H1 (cell line): ENCODE measurements at regions not wholly inside any gene's neighbourhood (a gene's known extent, or its start where the extent isn't known, plus 50 kb on each side); places are given as distances from the start of the nearest gene placed in this dataset.

ENCODE experiments used
- CTCF ChIA-PET: fragments of 300-600 bp; sonication (Branson Sonifier 250); formaldehyde crosslinking; loops from one replicate; lab custom pipeline; 2021; ENCODE audit not compliant: partially characterized antibody; lab: Charles Lee
- POLR2A ChIA-PET: fragments of 300-600 bp; sonication (Branson Sonifier 250); formaldehyde crosslinking; loops from one replicate; lab custom pipeline; 2021; ENCODE audit warnings: inconsistent platforms; ENCODE audit not compliant: partially characterized antibody; lab: Charles Lee
- DNase-seq, 2 experiments: peaks; one replicate each; pipeline versions ENCODE4 v3.0.0 to v3.0.0-alpha.2; 2010 to 2022; ENCODE audit warnings: low spot score in 2 of 2, low read depth in 1 of 2, mixed read lengths in 1 of 2
- FAIRE-seq: peaks from 2 replicates; lab custom pipeline; 2011; peaks lifted over from hg19 to GRCh38; lab: Jason Lieb, UNC
- H2AFZ ChIP-seq: 2 replicates; pipeline ENCODE4 v1.8.1; 2012; ENCODE audit warnings: low read length, inconsistent platforms
- H2AK5ac ChIP-seq: 2 replicates; pipeline ENCODE4 v1.6.1; 2013; ENCODE audit warnings: low read depth, low read length
- H2BK120ac ChIP-seq: replicated peaks from 2 replicates; pipeline ENCODE3; 2013; ENCODE audit warnings: low read depth, low read length, inconsistent platforms
- H2BK12ac ChIP-seq: 2 replicates; pipeline ENCODE4 v1.6.1; 2013; ENCODE audit warnings: low read depth, low read length
- H2BK15ac ChIP-seq: 2 replicates; pipeline ENCODE4 v1.6.1; 2013; ENCODE audit warnings: low read length
- H2BK20ac ChIP-seq: 2 replicates; pipeline ENCODE4 v1.6.1; 2013; ENCODE audit warnings: low read length
- H2BK5ac ChIP-seq: 2 replicates; pipeline ENCODE4 v1.6.1; 2013; ENCODE audit warnings: low read depth, low read length
- H3K14ac ChIP-seq: 2 replicates; pipeline ENCODE4 v1.6.1; 2013; ENCODE audit warnings: inconsistent platforms; ENCODE audit not compliant: insufficient read length
- H3K18ac ChIP-seq: 2 replicates; pipeline ENCODE4 v1.6.1; 2013; ENCODE audit warnings: low read length; ENCODE audit errors: extremely low read depth
- H3K23ac ChIP-seq: 2 replicates; pipeline ENCODE4 v1.6.1; 2013; ENCODE audit warnings: inconsistent platforms; ENCODE audit not compliant: insufficient read length
- H3K23me2 ChIP-seq: 2 replicates; pipeline ENCODE4 v1.6.1; 2013; ENCODE audit warnings: low read depth, low read length
- H3K27ac ChIP-seq: 2 replicates; pipeline ENCODE4 v1.6.1; 2011; ENCODE audit warnings: low read depth, low read length, inconsistent platforms
- H3K27me3 ChIP-seq, 4 experiments: replicated peaks in 1 of 4; 1 replicate in 1 of 4; 2 replicates in 3 of 4; pipeline versions ENCODE4 v1.6.1 to v1.8.1; 2011 to 2013; ENCODE audit warnings: low read length in 3 of 4, mild to moderate bottlenecking in 3 of 4, inconsistent platforms in 2 of 4, mixed read lengths in 2 of 4, moderate library complexity in 1 of 4; ENCODE audit not compliant: control insufficient read depth in 3 of 4, insufficient read depth in 3 of 4; ENCODE audit errors: extremely low read depth in 1 of 4
- H3K36me3 ChIP-seq, 4 experiments: 2 replicates each; pipeline versions ENCODE4 v1.6.1 to v1.8.1; 2011 to 2013; ENCODE audit warnings: mild to moderate bottlenecking in 4 of 4, low read length in 3 of 4, moderate library complexity in 2 of 4, control low read depth in 1 of 4, inconsistent platforms in 1 of 4; ENCODE audit not compliant: insufficient read depth in 4 of 4, control insufficient read depth in 2 of 4
- H3K4ac ChIP-seq: replicated peaks from 2 replicates; pipeline ENCODE3; 2013; ENCODE audit warnings: low read length, low read depth, mixed read lengths, inconsistent platforms; ENCODE audit not compliant: insufficient read length
- H3K4me1 ChIP-seq, 4 experiments: replicated peaks in 1 of 4; 1 replicate in 1 of 4; 2 replicates in 3 of 4; pipeline versions ENCODE4 v1.6.1 to v1.8.1; 2011 to 2013; ENCODE audit warnings: low read length in 3 of 4, inconsistent platforms in 2 of 4, mixed read lengths in 1 of 4; ENCODE audit not compliant: insufficient read depth in 4 of 4, control insufficient read depth in 3 of 4
- H3K4me2 ChIP-seq, 2 experiments: 2 replicates each; pipeline versions ENCODE4 v1.6.1 to v1.8.1; 2011 to 2013; ENCODE audit warnings: low read depth in 2 of 2, low read length in 2 of 2, control low read depth in 1 of 2, inconsistent platforms in 1 of 2, mild to moderate bottlenecking in 1 of 2; ENCODE audit not compliant: insufficient read depth in 1 of 2
- H3K4me3 ChIP-seq, 4 experiments: fragments of 200-600, 300-600 bp in 1 of 4; sonication (generic), shearing (Covaris generic), sonication (Bioruptor Twin) in 1 of 4; 2 replicates each; pipeline versions ENCODE4 v1.5.1 to v1.8.1; 2011 to 2016; ENCODE audit warnings: low read length in 4 of 4, low read depth in 3 of 4, control low read depth in 2 of 4, inconsistent platforms in 2 of 4, mild to moderate bottlenecking in 2 of 4, mixed read lengths in 1 of 4, moderate library complexity in 1 of 4; ENCODE audit not compliant: insufficient read depth in 2 of 4; ENCODE audit errors: extremely low read depth in 1 of 4
- H3K56ac ChIP-seq: replicated peaks from 2 replicates; pipeline ENCODE3; 2013; ENCODE audit warnings: low read depth, mild to moderate bottlenecking, mixed read lengths, low read length, inconsistent platforms; ENCODE audit not compliant: insufficient read length
- H3K79me1 ChIP-seq: 2 replicates; pipeline ENCODE4 v1.6.1; 2013; ENCODE audit warnings: low read depth, low read length, control low read depth
- H3K79me2 ChIP-seq, 2 experiments: 2 replicates each; pipeline versions ENCODE4 v1.6.1 to v1.8.1; 2012 to 2013; ENCODE audit warnings: low read length in 2 of 2, mild to moderate bottlenecking in 2 of 2, inconsistent platforms in 1 of 2; ENCODE audit not compliant: insufficient read depth in 2 of 2, control insufficient read depth in 1 of 2
- H3K9ac ChIP-seq, 4 experiments: replicated peaks in 1 of 4; 1 replicate in 1 of 4; 2 replicates in 3 of 4; pipeline versions ENCODE4 v1.6.1 to v1.8.1; 2011 to 2013; ENCODE audit warnings: low read depth in 3 of 4, low read length in 3 of 4, control low read depth in 2 of 4, mild to moderate bottlenecking in 2 of 4, moderate library complexity in 2 of 4, inconsistent platforms in 1 of 4; ENCODE audit errors: extremely low read depth in 1 of 4
- H3K9me3 ChIP-seq, 2 experiments: 2 replicates each; pipeline versions ENCODE4 v1.6.1 to v1.8.1; 2012 to 2013; ENCODE audit warnings: mild to moderate bottlenecking in 2 of 2, moderate library complexity in 2 of 2, control low read depth in 1 of 2, inconsistent platforms in 1 of 2, low read depth in 1 of 2, low read length in 1 of 2, mixed read lengths in 1 of 2; ENCODE audit not compliant: insufficient read depth in 2 of 2
- H4K20me1 ChIP-seq, 2 experiments: replicated peaks in 1 of 2; 2 replicates each; pipeline versions ENCODE3 to v1.8.1; 2011 to 2013; ENCODE audit warnings: inconsistent platforms in 2 of 2, low read length in 2 of 2, mild to moderate bottlenecking in 1 of 2; ENCODE audit not compliant: insufficient read depth in 2 of 2, control insufficient read depth in 1 of 2
- H4K5ac ChIP-seq: 2 replicates; pipeline ENCODE4 v1.6.1; 2013; ENCODE audit warnings: low read length, low read depth, mixed read lengths, inconsistent platforms; ENCODE audit not compliant: insufficient read length
- H4K8ac ChIP-seq: 2 replicates; pipeline ENCODE4 v1.8.0; 2013; ENCODE audit warnings: mild to moderate bottlenecking, moderate library complexity, low read length, inconsistent platforms; ENCODE audit not compliant: insufficient read depth; ENCODE audit errors: extremely low read depth
- H4K91ac ChIP-seq: replicated peaks from 2 replicates; pipeline ENCODE3; 2013; ENCODE audit warnings: low read length, mixed read lengths, inconsistent platforms; ENCODE audit not compliant: insufficient read length
- ASH2L ChIP-seq: fragments of 200-600, 300-600 bp; sonication (generic); IDR thresholded peaks from one replicate; pipeline ENCODE4 v1.7.1; 2017; ENCODE audit warnings: low read length
- KDM5A ChIP-seq: fragments of 200-600 bp; IDR thresholded peaks from 2 replicates; pipeline ENCODE4 v1.7.1; 2012; ENCODE audit warnings: mild to moderate bottlenecking, low read length, inconsistent platforms, mixed read lengths
- NRF1 ChIP-seq: IDR thresholded peaks from 2 replicates; pipeline ENCODE4 v1.6.1; 2011; ENCODE audit warnings: mild to moderate bottlenecking, low read depth, low read length, improper control_type of control experiment
- PHF8 ChIP-seq: fragments of 200-600 bp; sonication (generic); conservative IDR thresholded peaks from 2 replicates; pipeline ENCODE4 v1.7.1; 2012; ENCODE audit warnings: low read depth, mild to moderate bottlenecking, inconsistent platforms, low read length, moderate library complexity
- POLR2A ChIP-seq, 2 experiments: IDR thresholded peaks; 1 replicate in 1 of 2; 2 replicates in 1 of 2; pipeline ENCODE4 v1.6.1; 2011; ENCODE audit warnings: low read depth in 2 of 2, low read length in 2 of 2, mild to moderate bottlenecking in 2 of 2; ENCODE audit errors: control extremely low read depth in 1 of 2
- RNF2 ChIP-seq: fragments of 200-900, 300-1000 bp; sonication (generic); IDR thresholded peaks from 2 replicates; pipeline ENCODE4 v1.7.1; 2016; ENCODE audit warnings: borderline replicate concordance, low read depth, mild to moderate bottlenecking, antibody characterized with exemption, low read length; ENCODE audit not compliant: poor library complexity, severe bottlenecking; ENCODE audit errors: missing control alignments
- RXRA ChIP-seq: IDR thresholded peaks from 2 replicates; pipeline ENCODE4 v1.6.1; 2011; ENCODE audit warnings: low read depth, mild to moderate bottlenecking, low read length, moderate library complexity; ENCODE audit not compliant: insufficient read depth
- SAP30 ChIP-seq: fragments of 300-600 bp; sonication (generic); IDR thresholded peaks from 2 replicates; pipeline ENCODE4 v1.7.1; 2012; ENCODE audit warnings: low read length, moderate library complexity, mild to moderate bottlenecking, inconsistent platforms; ENCODE audit not compliant: insufficient read depth, insufficient replicate concordance
- SIRT6 ChIP-seq: IDR thresholded peaks from one replicate; pipeline ENCODE4 v1.7.1; 2012; ENCODE audit warnings: low read length, inconsistent platforms
- SP4 ChIP-seq: IDR thresholded peaks from 2 replicates; pipeline ENCODE4 v1.6.1; 2012; ENCODE audit warnings: low read length, inconsistent platforms
- SRF ChIP-seq: IDR thresholded peaks from 2 replicates; pipeline ENCODE4 v1.6.1; 2011; ENCODE audit warnings: mild to moderate bottlenecking, low read depth, low read length, moderate library complexity
- TAF7 ChIP-seq: optimal IDR thresholded peaks from 2 replicates; pipeline ENCODE3; 2011; ENCODE audit warnings: low read depth, mild to moderate bottlenecking, inconsistent platforms, low read length, moderate library complexity, borderline replicate concordance
- TBP ChIP-seq: IDR thresholded peaks from 2 replicates; pipeline ENCODE4 v1.6.1; 2011; ENCODE audit warnings: low read depth, low read length, improper control_type of control experiment
- TCF12 ChIP-seq: IDR thresholded peaks from 2 replicates; pipeline ENCODE4 v1.6.1; 2011; ENCODE audit warnings: low read depth, mild to moderate bottlenecking, low read length
- YY1 ChIP-seq: IDR thresholded peaks from 2 replicates; pipeline ENCODE4 v1.6.1; 2011; ENCODE audit warnings: low read depth, mild to moderate bottlenecking, low read length
- WGBS, 2 experiments: shearing (Covaris generic) in 1 of 2; methylation state at CpG; one replicate each; pipeline versions ENCODE4 v1.1.6 to v1.1.7; 2013 to 2015; ENCODE audit warnings: low lambda C conversion rate in 2 of 2, mixed read lengths in 2 of 2, inconsistent platforms in 1 of 2, low coverage in 1 of 2, missing lambda C conversion rate in 1 of 2; ENCODE audit not compliant: insufficient replicate concordance in 2 of 2, insufficient coverage in 1 of 2, insufficient read length in 1 of 2; ENCODE audit errors: extremely low coverage in 1 of 2, missing lambda C conversion rate in 1 of 2; 5-methylcytosine and 5-hydroxymethylcytosine counted together

DNA sequence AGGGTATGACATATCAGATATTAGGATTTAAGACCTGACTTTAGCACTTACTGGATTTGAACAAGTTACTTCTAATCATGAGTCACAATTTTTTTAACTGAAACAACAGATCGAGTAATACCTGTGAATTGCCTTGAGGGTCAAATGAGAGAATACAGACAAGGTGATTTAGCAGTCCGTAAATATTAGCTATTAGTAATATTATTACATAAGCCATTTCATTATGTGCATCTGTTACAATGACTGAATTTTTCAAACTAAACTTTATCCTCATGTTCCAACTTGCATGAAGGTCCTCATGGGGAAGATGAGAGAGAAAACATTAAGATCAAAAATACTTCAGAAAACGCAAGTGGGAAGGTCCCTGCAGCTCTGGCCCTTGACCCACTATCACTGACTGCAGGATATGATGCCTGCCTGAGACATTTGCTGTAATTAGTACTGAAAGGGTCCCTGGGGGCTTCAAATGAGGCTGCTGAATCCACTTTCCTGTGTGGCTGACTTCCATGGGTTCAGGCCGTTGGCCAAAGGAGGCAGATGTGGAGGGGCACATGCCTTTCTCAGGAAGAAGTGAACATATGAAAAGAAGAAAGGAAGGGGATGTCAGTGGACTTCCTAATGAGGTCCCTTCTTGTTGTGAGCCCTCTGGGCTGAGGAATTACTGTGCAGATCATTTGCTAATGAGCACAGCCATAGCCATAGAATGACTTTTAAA lies 441.7 kb downstream of the CDH11 start:
- no peaks in the 10 kb centered on the region for H3K36me3 ChIP-seq
- no peak overlapping the region for H3K56ac ChIP-seq
- H2BK120ac ChIP-seq, result no peak overlapping the region
- no peaks in the 10 kb centered on the region for H3K79me2 ChIP-seq
- H2BK12ac ChIP-seq, result no peak overlapping the region
- H4K5ac ChIP-seq, result no peak overlapping the region
- no peaks in the 10 kb centered on the region for H3K79me1 ChIP-seq
- H2AK5ac ChIP-seq, result no peak overlapping the region
- no peak overlapping the region for H3K4me2 ChIP-seq
- no peak overlapping the region for H4K91ac ChIP-seq
- no peak overlapping the region for H3K27ac ChIP-seq
- H2BK20ac ChIP-seq, result no peak overlapping the region
- H2BK15ac ChIP-seq, result no peak overlapping the region
- no peak overlapping the region for H3K23ac ChIP-seq
- no peak overlapping the region for H3K9ac ChIP-seq
- no peak overlapping the region for H3K4me3 ChIP-seq
- no peaks in the 10 kb centered on the region for H3K4me1 ChIP-seq
- 96% methylated on average over 4 of the region's 4 CpGs; no CpG with 5 or more reads in 1 of the 2 experiments for WGBS, 2 experiments
- H2BK5ac ChIP-seq, result no peak overlapping the region
- H3K9me3 ChIP-seq, result no peaks in the 10 kb centered on the region
- no peak for FAIRE-seq
- CTCF ChIA-PET, result interaction anchor here (1.3 kb wide), 1 partner anchor 23 kb away, joined by 3 read pairs; no protein-coding TSS in a partner anchor
- H2AFZ ChIP-seq, result no peak overlapping the region
- H3K18ac ChIP-seq, result no peak overlapping the region
- POLR2A ChIA-PET, result no interaction called here
- no peak overlapping the region for H4K8ac ChIP-seq
- no peak overlapping the region for H3K14ac ChIP-seq
- H4K20me1 ChIP-seq, result no peaks in the 10 kb centered on the region
- no peaks in the 10 kb centered on the region for H3K23me2 ChIP-seq
- no peaks in the 10 kb centered on the region for H3K27me3 ChIP-seq
- H3K4ac ChIP-seq, result no peak overlapping the region
- DNase-seq, result no peak
- TF ChIP-seq RNF2, result no peak
- no peak for TF ChIP-seq POLR2A (IDR thresholded peaks at IDR 0.05; ENCODE audit: control extremely low read depth in 1 of 2, low read depth in 2 of 2, low read length in 2 of 2)
- no peak for TF ChIP-seq KDM5A
- TF ChIP-seq SRF, result no peak
- TF ChIP-seq RXRA, result no peak
- TF ChIP-seq TBP, result no peak
- TF ChIP-seq SIRT6, result no peak
- no peak for TF ChIP-seq TAF7
- TF ChIP-seq NRF1, result no peak
- no peak for TF ChIP-seq PHF8
- TF ChIP-seq ASH2L, result no peak
- TF ChIP-seq TCF12, result no peak
- no peak for TF ChIP-seq SP4
- no peak for TF ChIP-seq YY1
- TF ChIP-seq SAP30, result no peak
